HL-60 (cell line): ENCODE measurements at regions not wholly inside any gene's neighbourhood (a gene's known extent, or its start where the extent isn't known, plus 50 kb on each side); places are given as distances from the start of the nearest gene placed in this dataset.

Source experiments
- DNase-seq, 2 experiments: peaks; one replicate each; pipeline ENCODE4 v3.0.0-alpha.2; 2010 to 2020; ENCODE audit warnings: low read depth in 1 of 2, low spot score in 1 of 2
- H3K27ac ChIP-seq: fragments of 250-450 bp; sonication (Bioruptor Pico); replicated peaks from 2 replicates; pipeline ENCODE4 v1.5.1; 2020; ENCODE audit warnings: mild to moderate bottlenecking, moderate library complexity
- H3K27me3 ChIP-seq: fragments of 250-450 bp; sonication (Bioruptor Pico); 2 replicates; pipeline ENCODE4 v1.5.1; 2021; ENCODE audit warnings: mild to moderate bottlenecking, moderate library complexity; ENCODE audit not compliant: insufficient read depth, poor library complexity, severe bottlenecking
- H3K4me3 ChIP-seq: replicated peaks from 2 replicates; pipeline ENCODE4 v1.5.1; 2011; ENCODE audit warnings: mild to moderate bottlenecking, control low read depth, low read length; ENCODE audit not compliant: insufficient read depth
- CTCF ChIP-seq: IDR thresholded peaks from one replicate; pipeline ENCODE4 v1.5.1; 2011; ENCODE audit warnings: low read length, control low read depth, inconsistent platforms; ENCODE audit not compliant: insufficient read depth
- GABPA ChIP-seq: IDR thresholded peaks from 2 replicates; pipeline ENCODE4 v1.6.1; 2012; ENCODE audit warnings: low read depth
- POLR2AphosphoS5 ChIP-seq: IDR thresholded peaks from 2 replicates; pipeline ENCODE4 v1.6.1; 2012; ENCODE audit warnings: low read depth
- REST ChIP-seq: IDR thresholded peaks from 2 replicates; pipeline ENCODE4 v1.6.1; 2012; ENCODE audit warnings: low read depth; ENCODE audit not compliant: insufficient replicate concordance
- SPI1 ChIP-seq: IDR thresholded peaks from 2 replicates; pipeline ENCODE4 v1.6.1; 2012; ENCODE audit warnings: low read depth, mild to moderate bottlenecking, borderline replicate concordance

- Histone ChIP-seq H3K4me3 (no peak overlapping the region), H3K27ac (no peak overlapping the region), H3K27me3 (no peaks in the 10 kb centered on the region)
- no peak for DNase-seq
- no peak for TF ChIP-seq SPI1
- TF ChIP-seq POLR2AphosphoS5, result no peak
- TF ChIP-seq REST, result no peak
- TF ChIP-seq GABPA, result no peak
- no peak for TF ChIP-seq CTCF
Measured at GRCh38 chr14:51145246-51145645, 50.3 kb upstream of the TRIM9 start.

- Histone ChIP-seq H3K4me3 (no peak overlapping the region), H3K27me3 (no peaks in the 10 kb centered on the region), H3K27ac (no peak overlapping the region)
- DNase-seq, result no peak
- TF ChIP-seq POLR2AphosphoS5 (no peak), CTCF (no peak), GABPA (no peak), REST (no peak), SPI1 (no peak)
Measured at GRCh38 chr14:51147183-51147582, 52.3 kb upstream of the TRIM9 start.

GRCh38 chr14:51155326-51155725, 60.4 kb upstream of the TRIM9 start:
- Histone ChIP-seq H3K27me3 (no peaks in the 10 kb centered on the region), H3K4me3 (no peak overlapping the region), H3K27ac (no peak overlapping the region)
- TF ChIP-seq POLR2AphosphoS5 (no peak), SPI1 (no peak), CTCF (no peak), GABPA (no peak), REST (no peak)
- no peak for DNase-seq
